ENCODE measurements at regions not wholly inside any gene's neighbourhood (a gene's known extent, or its start where the extent isn't known, plus 50 kb on each side); places are given as distances from the start of the nearest gene placed in this dataset.
"Not testable (repeated sequence)": the region's sequence is repeated elsewhere in the genome, so short reads cannot be mapped to it uniquely, and the experiment has no call there.

- TF ChIP-seq CTCF, POLR2AphosphoS5, EP300 (IDR thresholded peaks at IDR 0.05): not testable (repeated sequence)
Observed at GRCh38 chr16:25601306-25601705, 90.5 kb upstream of the HS3ST4 start.
